Adrenal gland (tissue), 9 donors: ENCODE measurements at regions not wholly inside any gene's neighbourhood (a gene's known extent, or its start where the extent isn't known, plus 50 kb on each side); places are given as distances from the start of the nearest gene placed in this dataset.

Source experiments
- DNase-seq, 7 donors: peaks; one replicate each; pipeline ENCODE4 v3.0.0-alpha.2; 2019 to 2020
- H3K27ac ChIP-seq, 5 donors: fragments of 200-600 bp; sonication (generic) in 4 of 5; 1 replicate in 3 of 5; 2 replicates in 2 of 5; pipeline versions ENCODE4 v1.5.1 to v1.8.0; 2016 to 2020; ENCODE audit warnings: mild to moderate bottlenecking in 1 of 5
- H3K27me3 ChIP-seq: fragments of 200-600 bp; 2 replicates; pipeline ENCODE4 v1.8.0; 2021
- H3K36me3 ChIP-seq, 2 donors: fragments of 200-600 bp; replicated peaks in 1 of 2; 1 replicate in 1 of 2; 2 replicates in 1 of 2; pipeline versions ENCODE4 v1.5.1 to v1.8.0; 2018 to 2022
- H3K4me1 ChIP-seq, 2 donors: fragments of 200-600 bp; replicated peaks in 1 of 2; 1 replicate in 1 of 2; 2 replicates in 1 of 2; pipeline versions ENCODE4 v1.5.1 to v1.8.0; 2018 to 2021
- H3K4me3 ChIP-seq, 4 donors: fragments of 200-600 bp; sonication (generic) in 3 of 4; one replicate each; pipeline ENCODE4 v1.5.1; 2016 to 2018
- H3K9me3 ChIP-seq, 3 donors: fragments of 200-600 bp; sonication (generic) in 1 of 3; replicated peaks in 1 of 3; 1 replicate in 2 of 3; 2 replicates in 1 of 3; pipeline versions ENCODE4 v1.5.1 to v1.8.0; 2016 to 2021
- POLR2A ChIP-seq, 2 donors: fragments of 450-650 bp; IDR thresholded peaks; one replicate each; pipeline ENCODE4 v1.6.1; 2017; ENCODE audit warnings: antibody characterized with exemption in 2 of 2, mild to moderate bottlenecking in 2 of 2, moderate library complexity in 1 of 2
- WGBS, 4 donors: extraction: QIAGEN DNeasy Blood & Tissue Kit in 2 of 4; methylation state at CpG; one replicate each; pipeline versions ENCODE4 v1.1.5 to v1.1.7; 2013 to 2017; 5-methylcytosine and 5-hydroxymethylcytosine counted together
- intact Hi-C, 2 donors: fragments of 100-400 bp; cut with DNase I; formaldehyde crosslinking; loops; one replicate each; pipeline versions ENCODE4 v1.14.1 to v1.15.0; 2022 to 2023
- TF ChIP-seq, protein P1 (sequence below), 6 experiments: fragments of 450-650 bp in 4 of 6; fragments of 200-600 bp in 2 of 6; sonication (generic) in 1 of 6; IDR thresholded peaks; 1 replicate in 5 of 6; 2 replicates in 1 of 6; pipeline versions ENCODE4 v1.5.1 to v1.8.0; 2016 to 2021; ENCODE audit warnings: antibody characterized with exemption in 6 of 6, mild to moderate bottlenecking in 2 of 6, moderate library complexity in 1 of 6
- donor health status: healthy with polysubstance abuse.
- donor health status: Bipolar disorder and iron deficiency.
- donor health status: DM: yes; HTN: yes; CAD: no.
- donor health status: DM: no; HTN: no; CAD: no.
- donor health status: DM: no; HTN: no; CAD: no.

DNA sequence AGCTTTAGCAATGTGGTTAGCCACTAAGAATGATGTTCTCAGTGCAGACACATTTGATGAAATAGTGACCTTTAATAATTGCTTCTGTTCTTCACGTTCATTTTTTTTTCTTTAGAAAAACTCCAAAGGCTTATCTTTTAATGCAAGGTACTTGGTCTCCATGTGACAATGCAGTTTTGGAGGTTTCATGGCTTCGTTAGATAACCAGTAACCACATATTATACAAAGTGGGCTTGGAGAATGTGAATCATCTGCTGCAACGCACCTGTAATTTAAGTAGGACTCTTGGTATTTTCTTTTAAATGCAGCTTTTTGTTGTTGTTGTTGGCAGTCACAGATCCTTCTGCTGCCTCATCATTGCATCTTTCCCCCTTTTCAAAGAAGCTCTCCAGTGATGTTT lies 1606.3 kb downstream of the SUCLG1 start:
- Histone ChIP-seq H3K27me3 (no peaks in the 10 kb centered on the region), H3K27ac (no peak overlapping the region), H3K4me1 (no peaks in the 10 kb centered on the region), H3K36me3 (no peaks in the 10 kb centered on the region), H3K9me3 (no peaks in the 10 kb centered on the region), H3K4me3 (no peak overlapping the region)
- no peak for DNase-seq
- WGBS, 4 donors, result 56 to 69% (median 60%) methylated on average over 3 of the region's 3 CpGs
- intact Hi-C loops, result no loop called here
- TF ChIP-seq, protein P1, sequence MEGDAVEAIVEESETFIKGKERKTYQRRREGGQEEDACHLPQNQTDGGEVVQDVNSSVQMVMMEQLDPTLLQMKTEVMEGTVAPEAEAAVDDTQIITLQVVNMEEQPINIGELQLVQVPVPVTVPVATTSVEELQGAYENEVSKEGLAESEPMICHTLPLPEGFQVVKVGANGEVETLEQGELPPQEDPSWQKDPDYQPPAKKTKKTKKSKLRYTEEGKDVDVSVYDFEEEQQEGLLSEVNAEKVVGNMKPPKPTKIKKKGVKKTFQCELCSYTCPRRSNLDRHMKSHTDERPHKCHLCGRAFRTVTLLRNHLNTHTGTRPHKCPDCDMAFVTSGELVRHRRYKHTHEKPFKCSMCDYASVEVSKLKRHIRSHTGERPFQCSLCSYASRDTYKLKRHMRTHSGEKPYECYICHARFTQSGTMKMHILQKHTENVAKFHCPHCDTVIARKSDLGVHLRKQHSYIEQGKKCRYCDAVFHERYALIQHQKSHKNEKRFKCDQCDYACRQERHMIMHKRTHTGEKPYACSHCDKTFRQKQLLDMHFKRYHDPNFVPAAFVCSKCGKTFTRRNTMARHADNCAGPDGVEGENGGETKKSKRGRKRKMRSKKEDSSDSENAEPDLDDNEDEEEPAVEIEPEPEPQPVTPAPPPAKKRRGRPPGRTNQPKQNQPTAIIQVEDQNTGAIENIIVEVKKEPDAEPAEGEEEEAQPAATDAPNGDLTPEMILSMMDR (IDR thresholded peaks at IDR 0.05), result no peak
- no peak for TF ChIP-seq POLR2A (IDR thresholded peaks at IDR 0.05)

GRCh38 chr2:82848285-82848684 lies 1610.8 kb downstream of the SUCLG1 start:
- H3K27ac ChIP-seq, result no peak overlapping the region
- H3K9me3 ChIP-seq, result no peaks in the 10 kb centered on the region
- H3K27me3 ChIP-seq, result no peaks in the 10 kb centered on the region
- no peaks in the 10 kb centered on the region for H3K4me1 ChIP-seq
- intact Hi-C loops, result no loop called here
- H3K4me3 ChIP-seq, result no peak overlapping the region
- TF ChIP-seq, protein P1 (IDR thresholded peaks at IDR 0.05), result no peak
- no peak for TF ChIP-seq POLR2A (IDR thresholded peaks at IDR 0.05)
- H3K36me3 ChIP-seq, result no peaks in the 10 kb centered on the region
- DNase-seq, result no peak
- 86 to 95% (median 89%) methylated on average over 10 of the region's 10 CpGs for WGBS, 4 donors

GRCh38 chr2:82839036-82839435 lies 1620.0 kb downstream of the SUCLG1 start:
- no peak for DNase-seq
- 65 to 73% (median 67%) methylated on average over 4 of the region's 4 CpGs for WGBS, 4 donors
- H3K27ac ChIP-seq, result no peak overlapping the region
- H3K4me3 ChIP-seq, result no peak overlapping the region
- no peaks in the 10 kb centered on the region for H3K4me1 ChIP-seq
- TF ChIP-seq POLR2A (IDR thresholded peaks at IDR 0.05), result no peak
- TF ChIP-seq, protein P1 (IDR thresholded peaks at IDR 0.05), result no peak
- H3K9me3 ChIP-seq, result no peaks in the 10 kb centered on the region
- no peaks in the 10 kb centered on the region for H3K27me3 ChIP-seq
- no peaks in the 10 kb centered on the region for H3K36me3 ChIP-seq
- intact Hi-C loops, result no loop called here

GRCh38 chr2:82837588-82838304 lies 1621.3 kb downstream of the SUCLG1 start:
- Histone ChIP-seq H3K4me1 (no peaks in the 10 kb centered on the region), H3K27ac (no peak overlapping the region), H3K36me3 (no peaks in the 10 kb centered on the region), H3K27me3 (no peaks in the 10 kb centered on the region), H3K9me3 (no peaks in the 10 kb centered on the region), H3K4me3 (no peak overlapping the region)
- TF ChIP-seq, protein P1 (IDR thresholded peaks at IDR 0.05), result no peak
- TF ChIP-seq POLR2A (IDR thresholded peaks at IDR 0.05), result no peak
- intact Hi-C loops, result no loop called here
- 73 to 81% (median 77%) methylated on average over 3 of the region's 3 CpGs for WGBS, 4 donors
- no peak for DNase-seq
